Testis (tissue), 2 donors: ENCODE measurements at regions not wholly inside any gene's neighbourhood (a gene's known extent, or its start where the extent isn't known, plus 50 kb on each side); places are given as distances from the start of the nearest gene placed in this dataset.

Experiments used
- CTCF ChIP-seq, 3 experiments: fragments of 450-650 bp in 2 of 3; fragments of 200-600 bp in 1 of 3; sonication (generic) in 1 of 3; IDR thresholded peaks; one replicate each; pipeline ENCODE4 v1.5.1; 2016 to 2019; ENCODE audit warnings: antibody characterized with exemption in 3 of 3, mild to moderate bottlenecking in 2 of 3, moderate library complexity in 1 of 3
- POLR2A ChIP-seq: fragments of 450-650 bp; IDR thresholded peaks from one replicate; pipeline ENCODE4 v1.6.1; 2017; ENCODE audit warnings: antibody characterized with exemption, mild to moderate bottlenecking, moderate library complexity

- no peak for TF ChIP-seq POLR2A
- no peak for TF ChIP-seq CTCF (IDR thresholded peaks at IDR 0.05)
Observed at GRCh38 chr13:86725105-86725504, 925.9 kb upstream of the SLITRK6 start.
